ENCODE measurements at regions not wholly inside any gene's neighbourhood (a gene's known extent, or its start where the extent isn't known, plus 50 kb on each side); places are given as distances from the start of the nearest gene placed in this dataset.

GRCh38 chr1:87182611-87183010 is 146.1 kb upstream of the LMO4 start:
- Mint-ChIP-seq H3K4me3 (no peak overlapping the region), H3K27me3 (peaks cover 26% of the 10 kb centered on the region), H3K9me3 (no peaks in the 10 kb centered on the region), H3K4me1 (no peaks in the 10 kb centered on the region), H3K27ac (no peak overlapping the region), H3K36me3 (no peaks in the 10 kb centered on the region)
- no peak for DNase-seq
- CTCF ChIA-PET: no interaction called here

- Mint-ChIP-seq H3K27ac (no peak overlapping the region), H3K9me3 (no peaks in the 10 kb centered on the region), H3K4me3 (no peak overlapping the region), H3K27me3 (peaks cover 15% of the 10 kb centered on the region), H3K4me1 (no peaks in the 10 kb centered on the region), H3K36me3 (no peaks in the 10 kb centered on the region)
- DNase-seq: no peak
- CTCF ChIA-PET: no interaction called here
Measured at GRCh38 chr1:87185077-87185476, 143.6 kb upstream of the LMO4 start.

GRCh38 chr1:87186346-87186745 is 142.3 kb upstream of the LMO4 start:
- Mint-ChIP-seq H3K36me3 (no peaks in the 10 kb centered on the region), H3K27ac (no peak overlapping the region), H3K4me1 (no peaks in the 10 kb centered on the region), H3K27me3 (peaks cover 15% of the 10 kb centered on the region), H3K4me3 (no peak overlapping the region), H3K9me3 (no peaks in the 10 kb centered on the region)
- CTCF ChIA-PET: no interaction called here
- DNase-seq: no peak

GRCh38 chr1:87188640-87189039 is 140.0 kb upstream of the LMO4 start:
- no peak overlapping the region for H3K27ac Mint-ChIP-seq
- peaks cover 12% of the 10 kb centered on the region for H3K27me3 Mint-ChIP-seq
- no peaks in the 10 kb centered on the region for H3K36me3 Mint-ChIP-seq
- H3K9me3 Mint-ChIP-seq: no peaks in the 10 kb centered on the region
- CTCF ChIA-PET: no interaction called here
- DNase-seq: no peak
- H3K4me1 Mint-ChIP-seq: no peaks in the 10 kb centered on the region
- no peak overlapping the region for H3K4me3 Mint-ChIP-seq

- CTCF ChIA-PET: interaction anchor here (0.8 kb wide), 1 partner anchor 23 kb away, joined by 3 read pairs; no protein-coding TSS in a partner anchor
Measured at GRCh38 chr1:87190402-87190801, 138.3 kb upstream of the LMO4 start.

GRCh38 chr1:87191646-87192045 is 137.0 kb upstream of the LMO4 start:
- CTCF ChIA-PET: interaction anchor here (0.7 kb wide), 1 partner anchor 25 kb away, joined by 3 read pairs; no protein-coding TSS in a partner anchor

More at GRCh38 chr1:87190402-87190801, 138.3 kb upstream of the LMO4 start:
- H3K36me3 Mint-ChIP-seq: no peaks in the 10 kb centered on the region
- no peak overlapping the region for H3K4me3 Mint-ChIP-seq
- DNase-seq: no peak
- no peaks in the 10 kb centered on the region for H3K4me1 Mint-ChIP-seq
- peaks cover 17% of the 10 kb centered on the region for H3K27me3 Mint-ChIP-seq
- H3K27ac Mint-ChIP-seq: no peak overlapping the region
- peaks cover 4% of the 10 kb centered on the region for H3K9me3 Mint-ChIP-seq

GRCh38 chr1:87194271-87194774 is 134.4 kb upstream of the LMO4 start:
- Mint-ChIP-seq H3K4me1 (no peaks in the 10 kb centered on the region), H3K4me3 (no peak overlapping the region), H3K27me3 (peaks cover 19% of the 10 kb centered on the region), H3K27ac (no peak overlapping the region), H3K36me3 (no peaks in the 10 kb centered on the region), H3K9me3 (peaks cover 4% of the 10 kb centered on the region)
- no peak for DNase-seq
- CTCF ChIA-PET: no interaction called here

More at GRCh38 chr1:87191646-87192045, 137.0 kb upstream of the LMO4 start:
- H3K4me3 Mint-ChIP-seq: no peak overlapping the region
- H3K27me3 Mint-ChIP-seq: peaks cover 15% of the 10 kb centered on the region
- H3K9me3 Mint-ChIP-seq: peaks cover 4% of the 10 kb centered on the region
- H3K36me3 Mint-ChIP-seq: no peaks in the 10 kb centered on the region
- DNase-seq: no peak
- H3K4me1 Mint-ChIP-seq: no peaks in the 10 kb centered on the region
- no peak overlapping the region for H3K27ac Mint-ChIP-seq

- CTCF ChIA-PET: no interaction called here
- no peak for DNase-seq
Measured at GRCh38 chr1:87194856-87195255, 133.8 kb upstream of the LMO4 start.

GRCh38 chr1:87196110-87196827 is 132.4 kb upstream of the LMO4 start:
- no peaks in the 10 kb centered on the region for H3K36me3 Mint-ChIP-seq
- peaks cover 27% of the 10 kb centered on the region for H3K27me3 Mint-ChIP-seq
- H3K4me3 Mint-ChIP-seq: no peak overlapping the region
- no peaks in the 10 kb centered on the region for H3K4me1 Mint-ChIP-seq
- peaks cover 4% of the 10 kb centered on the region for H3K9me3 Mint-ChIP-seq
- DNase-seq: no peak
- CTCF ChIA-PET: interaction anchor here (1.5 kb wide), 1 partner anchor 48 kb away, joined by 3 read pairs; no protein-coding TSS in a partner anchor
- no peak overlapping the region for H3K27ac Mint-ChIP-seq

More at GRCh38 chr1:87194856-87195255, 133.8 kb upstream of the LMO4 start:
- no peaks in the 10 kb centered on the region for H3K36me3 Mint-ChIP-seq
- no peaks in the 10 kb centered on the region for H3K4me1 Mint-ChIP-seq
- peaks cover 19% of the 10 kb centered on the region for H3K27me3 Mint-ChIP-seq
- no peak overlapping the region for H3K27ac Mint-ChIP-seq
- peaks cover 4% of the 10 kb centered on the region for H3K9me3 Mint-ChIP-seq
- H3K4me3 Mint-ChIP-seq: no peak overlapping the region

- CTCF ChIA-PET: interaction anchor here (1.5 kb wide), 1 partner anchor 49 kb away, joined by 3 read pairs; no protein-coding TSS in a partner anchor
- Mint-ChIP-seq H3K27me3 (peaks cover 25% of the 10 kb centered on the region), H3K9me3 (peaks cover 4% of the 10 kb centered on the region), H3K27ac (no peak overlapping the region), H3K4me3 (no peak overlapping the region), H3K36me3 (no peaks in the 10 kb centered on the region), H3K4me1 (no peaks in the 10 kb centered on the region)
- DNase-seq: no peak
Measured at GRCh38 chr1:87197156-87197555, 131.5 kb upstream of the LMO4 start.

- no peak overlapping the region for H3K27ac Mint-ChIP-seq
- H3K36me3 Mint-ChIP-seq: no peaks in the 10 kb centered on the region
- H3K9me3 Mint-ChIP-seq: peaks cover 4% of the 10 kb centered on the region
- no peak for DNase-seq
- H3K4me1 Mint-ChIP-seq: peaks cover 2% of the 10 kb centered on the region
- peaks cover 29% of the 10 kb centered on the region for H3K27me3 Mint-ChIP-seq
- CTCF ChIA-PET: interaction anchor here (0.6 kb wide), 1 partner anchor 396 kb away, joined by 3 read pairs; no protein-coding TSS in a partner anchor
- no peak overlapping the region for H3K4me3 Mint-ChIP-seq
Measured at GRCh38 chr1:87197641-87198040, 131.0 kb upstream of the LMO4 start.

- Mint-ChIP-seq H3K27ac (no peak overlapping the region), H3K36me3 (no peaks in the 10 kb centered on the region), H3K27me3 (peaks cover 32% of the 10 kb centered on the region), H3K4me3 (no peak overlapping the region), H3K4me1 (peaks cover 2% of the 10 kb centered on the region), H3K9me3 (no peaks in the 10 kb centered on the region)
- CTCF ChIA-PET: no interaction called here
- DNase-seq: no peak
Measured at GRCh38 chr1:87200875-87201638, 127.6 kb upstream of the LMO4 start.

GRCh38 chr1:87201768-87202167 is 126.9 kb upstream of the LMO4 start:
- H3K9me3 Mint-ChIP-seq: no peaks in the 10 kb centered on the region
- CTCF ChIA-PET: no interaction called here
- H3K27ac Mint-ChIP-seq: no peak overlapping the region
- H3K4me1 Mint-ChIP-seq: peaks cover 2% of the 10 kb centered on the region
- no peak for DNase-seq
- H3K27me3 Mint-ChIP-seq: peaks cover 29% of the 10 kb centered on the region
- no peak overlapping the region for H3K4me3 Mint-ChIP-seq
- H3K36me3 Mint-ChIP-seq: no peaks in the 10 kb centered on the region

GRCh38 chr1:87202451-87202850 is 126.2 kb upstream of the LMO4 start:
- CTCF ChIA-PET: no interaction called here
- no peak for DNase-seq
- H3K9me3 Mint-ChIP-seq: no peaks in the 10 kb centered on the region
- no peaks in the 10 kb centered on the region for H3K36me3 Mint-ChIP-seq
- peaks cover 25% of the 10 kb centered on the region for H3K27me3 Mint-ChIP-seq
- H3K4me1 Mint-ChIP-seq: peaks cover 2% of the 10 kb centered on the region
- no peak overlapping the region for H3K27ac Mint-ChIP-seq
- H3K4me3 Mint-ChIP-seq: no peak overlapping the region
